HEK293 (cell line): ENCODE measurements at regions not wholly inside any gene's neighbourhood (a gene's known extent, or its start where the extent isn't known, plus 50 kb on each side); places are given as distances from the start of the nearest gene placed in this dataset.

ENCODE experiments used
- CTCF ChIA-PET: fragments of 350-600 bp; formaldehyde crosslinking; extraction: SDS; loops from one replicate; lab custom pipeline; 2021; ENCODE audit warnings: antibody characterized with exemption; lab: Yijun Ruan, JAX
- POLR2A ChIA-PET: fragments of 300-600 bp; formaldehyde crosslinking; extraction: SDS; loops from one replicate; lab custom pipeline; 2020; ENCODE audit warnings: antibody characterized with exemption, inconsistent platforms; lab: Yijun Ruan, JAX
- H3K27ac ChIP-seq: fragments of 200-500 bp; sonication (Bioruptor generic); 2 replicates; pipeline ENCODE4 v1.5.1; 2014; ENCODE audit warnings: low read depth, low read length, control low read depth, inconsistent platforms; ENCODE audit errors: extremely low read depth
- H3K36me3 ChIP-seq, 2 experiments: fragments of 200-500 bp in 1 of 2; sonication (Bioruptor generic) in 1 of 2; 1 replicate in 1 of 2; 2 replicates in 1 of 2; pipeline ENCODE4 v1.5.1; 2014 to 2017; ENCODE audit warnings: inconsistent platforms in 2 of 2, low read length in 2 of 2; ENCODE audit not compliant: control insufficient read depth in 2 of 2, insufficient read depth in 1 of 2
- H3K4me1 ChIP-seq: fragments of 200-500 bp; sonication (Bioruptor generic); 2 replicates; pipeline ENCODE4 v1.5.1; 2014; ENCODE audit warnings: mild to moderate bottlenecking, low read length, inconsistent platforms; ENCODE audit not compliant: control insufficient read depth, insufficient read depth
- H3K4me3 ChIP-seq: 2 replicates; pipeline ENCODE4 v1.5.1; 2011; ENCODE audit warnings: low read depth, mild to moderate bottlenecking, control low read depth, low read length, moderate library complexity
- H3K9me3 ChIP-seq: fragments of 200-500 bp; sonication (Bioruptor generic); 2 replicates; pipeline ENCODE4 v1.5.1; 2014; ENCODE audit warnings: low read depth, low read length, inconsistent platforms; ENCODE audit not compliant: control insufficient read depth, insufficient read depth
- IKZF3 ChIP-seq: fragments of 450-650 bp; IDR thresholded peaks from 2 replicates; pipeline ENCODE4 v1.5.0; 2018; ENCODE audit warnings: missing biosample characterization, mild to moderate bottlenecking, missing genetic modification characterization, moderate library complexity
- KLF1 ChIP-seq: fragments of 450-650 bp; formaldehyde crosslinking; IDR thresholded peaks from 2 replicates; pipeline ENCODE4 v1.5.1; 2016; ENCODE audit warnings: missing biosample characterization, missing genetic modification characterization
- KLF7 ChIP-seq: fragments of 450-650 bp; formaldehyde crosslinking; IDR thresholded peaks from 2 replicates; pipeline ENCODE4 v1.5.1; 2016; ENCODE audit warnings: missing biosample characterization, missing genetic modification characterization, borderline replicate concordance
- KLF9 ChIP-seq: fragments of 450-650 bp; formaldehyde crosslinking; IDR thresholded peaks from 2 replicates; pipeline ENCODE4 v1.5.1; 2016; ENCODE audit warnings: missing biosample characterization, missing genetic modification characterization, low read depth
- PRDM4 ChIP-seq: fragments of 450-650 bp; formaldehyde crosslinking; IDR thresholded peaks from 2 replicates; pipeline ENCODE4 v1.5.1; 2017; ENCODE audit warnings: missing biosample characterization, missing genetic modification characterization
- YY1 ChIP-seq: fragments of 450-650 bp; formaldehyde crosslinking; IDR thresholded peaks from 2 replicates; pipeline ENCODE4 v1.5.1; 2018; ENCODE audit warnings: missing biosample characterization, missing genetic modification characterization
- ZNF146 ChIP-seq: fragments of 450-650 bp; formaldehyde crosslinking; IDR thresholded peaks from 2 replicates; pipeline ENCODE4 v1.5.1; 2016; ENCODE audit warnings: missing biosample characterization, missing genetic modification characterization
- ZNF148 ChIP-seq: fragments of 450-650 bp; formaldehyde crosslinking; IDR thresholded peaks from 2 replicates; pipeline ENCODE4 v1.5.0; 2017; ENCODE audit warnings: missing biosample characterization, missing genetic modification characterization, borderline replicate concordance
- ZNF214 ChIP-seq: fragments of 450-650 bp; formaldehyde crosslinking; IDR thresholded peaks from 2 replicates; pipeline ENCODE4 v1.5.1; 2017; ENCODE audit warnings: missing biosample characterization, mild to moderate bottlenecking, missing genetic modification characterization, borderline replicate concordance
- ZNF221 ChIP-seq: fragments of 450-650 bp; formaldehyde crosslinking; IDR thresholded peaks from 2 replicates; pipeline ENCODE4 v1.5.1; 2017; ENCODE audit warnings: missing biosample characterization, missing genetic modification characterization, borderline replicate concordance
- ZNF416 ChIP-seq: fragments of 450-650 bp; formaldehyde crosslinking; IDR thresholded peaks from 2 replicates; pipeline ENCODE4 v1.5.1; 2016; ENCODE audit warnings: missing biosample characterization, missing genetic modification characterization
- ZNF529 ChIP-seq: fragments of 450-650 bp; formaldehyde crosslinking; IDR thresholded peaks from 2 replicates; pipeline ENCODE4 v1.5.1; 2017; ENCODE audit warnings: missing genetic modification characterization, missing biosample characterization; ENCODE audit not compliant: insufficient replicate concordance
- ZNF600 ChIP-seq: fragments of 450-650 bp; formaldehyde crosslinking; IDR thresholded peaks from 2 replicates; pipeline ENCODE4 v1.5.1; 2016; ENCODE audit warnings: missing biosample characterization, missing genetic modification characterization
- ZNF629 ChIP-seq: fragments of 450-650 bp; formaldehyde crosslinking; IDR thresholded peaks from 2 replicates; pipeline ENCODE4 v1.5.1; 2017; ENCODE audit warnings: missing biosample characterization, missing genetic modification characterization
- ZNF658 ChIP-seq: fragments of 450-650 bp; formaldehyde crosslinking; IDR thresholded peaks from 2 replicates; pipeline ENCODE4; 2016; ENCODE audit warnings: missing biosample characterization, missing genetic modification characterization
- ZNF791 ChIP-seq: fragments of 450-650 bp; formaldehyde crosslinking; IDR thresholded peaks from 2 replicates; pipeline ENCODE4 v1.5.1; 2016; ENCODE audit warnings: missing biosample characterization, missing genetic modification characterization
- ZNF837 ChIP-seq: fragments of 450-650 bp; formaldehyde crosslinking; IDR thresholded peaks from 2 replicates; pipeline ENCODE4 v1.5.1; 2016; ENCODE audit warnings: missing biosample characterization, missing genetic modification characterization
- TF ChIP-seq, protein P1 (sequence below): fragments of 450-650 bp; formaldehyde crosslinking; IDR thresholded peaks from 2 replicates; pipeline ENCODE4 v1.5.1; 2016; ENCODE audit warnings: missing biosample characterization, missing genetic modification characterization
- TF ChIP-seq, protein P2 (sequence below): fragments of 450-650 bp; IDR thresholded peaks from 2 replicates; pipeline ENCODE4 v1.5.1; 2018; ENCODE audit warnings: missing biosample characterization, mild to moderate bottlenecking, missing genetic modification characterization

GRCh38 chr21:27639286-27639685, 672.4 kb upstream of the ADAMTS5 start (continued):
- TF ChIP-seq, protein P1, sequence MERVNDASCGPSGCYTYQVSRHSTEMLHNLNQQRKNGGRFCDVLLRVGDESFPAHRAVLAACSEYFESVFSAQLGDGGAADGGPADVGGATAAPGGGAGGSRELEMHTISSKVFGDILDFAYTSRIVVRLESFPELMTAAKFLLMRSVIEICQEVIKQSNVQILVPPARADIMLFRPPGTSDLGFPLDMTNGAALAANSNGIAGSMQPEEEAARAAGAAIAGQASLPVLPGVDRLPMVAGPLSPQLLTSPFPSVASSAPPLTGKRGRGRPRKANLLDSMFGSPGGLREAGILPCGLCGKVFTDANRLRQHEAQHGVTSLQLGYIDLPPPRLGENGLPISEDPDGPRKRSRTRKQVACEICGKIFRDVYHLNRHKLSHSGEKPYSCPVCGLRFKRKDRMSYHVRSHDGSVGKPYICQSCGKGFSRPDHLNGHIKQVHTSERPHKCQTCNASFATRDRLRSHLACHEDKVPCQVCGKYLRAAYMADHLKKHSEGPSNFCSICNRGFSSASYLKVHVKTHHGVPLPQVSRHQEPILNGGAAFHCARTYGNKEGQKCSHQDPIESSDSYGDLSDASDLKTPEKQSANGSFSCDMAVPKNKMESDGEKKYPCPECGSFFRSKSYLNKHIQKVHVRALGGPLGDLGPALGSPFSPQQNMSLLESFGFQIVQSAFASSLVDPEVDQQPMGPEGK (tag by site-specific recombination), result no peak
- TF ChIP-seq ZNF221 (no peak), ZNF529 (tag by site-specific recombination) (no peak), KLF9 (tag by site-specific recombination) (no peak)

- POLR2A ChIA-PET, result no interaction called here
- CTCF ChIA-PET, result interaction anchor here (0.5 kb wide), 1 partner anchor 41 kb away, joined by 3 read pairs; no protein-coding TSS in a partner anchor
- TF ChIP-seq ZNF658 (tag by site-specific recombination) (no peak), ZNF148 (tag by site-specific recombination) (no peak), KLF7 (tag by site-specific recombination) (no peak), KLF1 (tag by site-specific recombination) (no peak), ZNF791 (no peak), ZNF629 (tag by site-specific recombination) (no peak), IKZF3 (tag by site-specific recombination) (no peak), PRDM4 (no peak), YY1 (tag by site-specific recombination) (no peak), ZNF416 (no peak), ZNF600 (tag by site-specific recombination) (no peak)
- TF ChIP-seq, protein P2, sequence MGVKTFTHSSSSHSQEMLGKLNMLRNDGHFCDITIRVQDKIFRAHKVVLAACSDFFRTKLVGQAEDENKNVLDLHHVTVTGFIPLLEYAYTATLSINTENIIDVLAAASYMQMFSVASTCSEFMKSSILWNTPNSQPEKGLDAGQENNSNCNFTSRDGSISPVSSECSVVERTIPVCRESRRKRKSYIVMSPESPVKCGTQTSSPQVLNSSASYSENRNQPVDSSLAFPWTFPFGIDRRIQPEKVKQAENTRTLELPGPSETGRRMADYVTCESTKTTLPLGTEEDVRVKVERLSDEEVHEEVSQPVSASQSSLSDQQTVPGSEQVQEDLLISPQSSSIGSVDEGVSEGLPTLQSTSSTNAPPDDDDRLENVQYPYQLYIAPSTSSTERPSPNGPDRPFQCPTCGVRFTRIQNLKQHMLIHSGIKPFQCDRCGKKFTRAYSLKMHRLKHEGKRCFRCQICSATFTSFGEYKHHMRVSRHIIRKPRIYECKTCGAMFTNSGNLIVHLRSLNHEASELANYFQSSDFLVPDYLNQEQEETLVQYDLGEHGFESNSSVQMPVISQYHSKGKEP (tag by site-specific recombination), result no peak
- H3K27ac ChIP-seq, result no peak overlapping the region
- no peaks in the 10 kb centered on the region for H3K36me3 ChIP-seq
- no peaks in the 10 kb centered on the region for H3K9me3 ChIP-seq
- H3K4me1 ChIP-seq, result no peaks in the 10 kb centered on the region
- no peak overlapping the region for H3K4me3 ChIP-seq
Observed at GRCh38 chr21:27636656-27637055, 669.8 kb upstream of the ADAMTS5 start.

- no peaks in the 10 kb centered on the region for H3K4me1 ChIP-seq
- no peak overlapping the region for H3K27ac ChIP-seq
- no peak for TF ChIP-seq ZNF146 (tag by site-specific recombination)
- TF ChIP-seq ZNF837 (tag by site-specific recombination), result no peak
- no peak for TF ChIP-seq ZNF214 (tag by site-specific recombination)
- H3K36me3 ChIP-seq, result no peaks in the 10 kb centered on the region
- POLR2A ChIA-PET, result no interaction called here
- H3K9me3 ChIP-seq, result no peaks in the 10 kb centered on the region
- no peak overlapping the region for H3K4me3 ChIP-seq
- CTCF ChIA-PET, result no interaction called here
Observed at GRCh38 chr21:27633631-27634030, 666.7 kb upstream of the ADAMTS5 start.
